ENCODE measurements at regions not wholly inside any gene's neighbourhood (a gene's known extent, or its start where the extent isn't known, plus 50 kb on each side); places are given as distances from the start of the nearest gene placed in this dataset.

GRCh38 chr5:23977997-23978396 is 470.6 kb downstream of the PRDM9 start:
- Mint-ChIP-seq H3K4me1 (no peaks in the 10 kb centered on the region), H3K4me3 (no peak overlapping the region), H3K27ac (no peak overlapping the region), H3K9me3 (peaks cover 35% of the 10 kb centered on the region), H3K27me3 (ENCODE audit: insufficient read depth) (no peaks in the 10 kb centered on the region), H3K36me3 (ENCODE audit: low read depth) (peaks cover 6% of the 10 kb centered on the region)
- TF ChIP-seq CTCF (conservative IDR thresholded peaks at IDR 0.05), result peak; percentile 76
- Histone ChIP-seq H3K9ac (ENCODE audit: extremely low read depth, low read length, poor library complexity, severe bottlenecking) (no peak overlapping the region), H3K36me3 (ENCODE audit: control insufficient read depth, insufficient read depth, low read length) (no peaks in the 10 kb centered on the region), H3K9me3 (ENCODE audit: control insufficient read depth, low read length) (peaks cover 46% of the 10 kb centered on the region), H3K27me3 (ENCODE audit: control insufficient read depth, insufficient read depth, low read length, poor library complexity, severe bottlenecking) (no peaks in the 10 kb centered on the region), H3K27ac (ENCODE audit: low read depth, low read length) (no peak overlapping the region), H3K4me1 (ENCODE audit: control insufficient read depth, insufficient read depth, low read length) (no peaks in the 10 kb centered on the region), H3K4me3 (ENCODE audit: low read length) (peak overlapping the region; percentile 57)
- DNase-seq, result peak; percentile 95
- 65 to 75% methylated on average over 2 to 4 of the region's 4 CpGs for WGBS, 2 experiments (ENCODE audit: insufficient coverage in 1 of 2, insufficient read length in 1 of 2)

DNA sequence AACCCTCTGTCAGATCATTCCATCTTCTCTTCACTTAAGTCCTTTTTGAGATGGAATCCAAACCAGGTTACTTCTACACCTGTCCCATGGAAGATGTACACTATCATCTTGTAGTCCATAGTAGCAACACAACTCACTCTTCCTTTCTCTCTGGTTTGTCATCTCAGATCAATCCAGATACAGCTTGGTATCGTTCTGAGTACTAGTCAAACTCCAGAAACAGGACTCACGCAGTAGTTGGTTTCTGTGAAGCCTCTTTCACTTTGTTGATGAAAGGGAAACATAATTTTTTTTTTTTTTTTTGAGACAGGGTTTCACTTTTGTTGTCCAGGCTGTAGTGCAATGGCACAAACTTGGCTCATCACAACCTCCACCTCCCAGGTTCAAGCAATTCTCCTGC is 484.0 kb downstream of the PRDM9 start:
- no peak overlapping the region for H3K4me3 Mint-ChIP-seq
- no peaks in the 10 kb centered on the region for H3K36me3 ChIP-seq (ENCODE audit: control insufficient read depth, insufficient read depth, low read length)
- no peak for TF ChIP-seq CTCF (conservative IDR thresholded peaks at IDR 0.05)
- peaks cover 8% of the 10 kb centered on the region for H3K9me3 ChIP-seq (ENCODE audit: control insufficient read depth, low read length)
- H3K27ac ChIP-seq (ENCODE audit: low read depth, low read length), result no peak overlapping the region
- no peak overlapping the region for H3K4me3 ChIP-seq (ENCODE audit: low read length)
- no peaks in the 10 kb centered on the region for H3K27me3 ChIP-seq (ENCODE audit: control insufficient read depth, insufficient read depth, low read length, poor library complexity, severe bottlenecking)
- H3K36me3 Mint-ChIP-seq (ENCODE audit: low read depth), result no peaks in the 10 kb centered on the region
- H3K4me1 Mint-ChIP-seq, result peaks cover 10% of the 10 kb centered on the region
- no peaks in the 10 kb centered on the region for H3K9me3 Mint-ChIP-seq
- no peak overlapping the region for H3K9ac ChIP-seq (ENCODE audit: extremely low read depth, low read length, poor library complexity, severe bottlenecking)
- H3K27me3 Mint-ChIP-seq (ENCODE audit: insufficient read depth), result no peaks in the 10 kb centered on the region
- no peak overlapping the region for H3K27ac Mint-ChIP-seq
- no peak for DNase-seq
- WGBS, 2 experiments (ENCODE audit: insufficient coverage in 1 of 2, insufficient read length in 1 of 2), result 92 to 100% methylated on average over 2 of the region's 2 CpGs
- H3K4me1 ChIP-seq (ENCODE audit: control insufficient read depth, insufficient read depth, low read length), result no peaks in the 10 kb centered on the region

DNA sequence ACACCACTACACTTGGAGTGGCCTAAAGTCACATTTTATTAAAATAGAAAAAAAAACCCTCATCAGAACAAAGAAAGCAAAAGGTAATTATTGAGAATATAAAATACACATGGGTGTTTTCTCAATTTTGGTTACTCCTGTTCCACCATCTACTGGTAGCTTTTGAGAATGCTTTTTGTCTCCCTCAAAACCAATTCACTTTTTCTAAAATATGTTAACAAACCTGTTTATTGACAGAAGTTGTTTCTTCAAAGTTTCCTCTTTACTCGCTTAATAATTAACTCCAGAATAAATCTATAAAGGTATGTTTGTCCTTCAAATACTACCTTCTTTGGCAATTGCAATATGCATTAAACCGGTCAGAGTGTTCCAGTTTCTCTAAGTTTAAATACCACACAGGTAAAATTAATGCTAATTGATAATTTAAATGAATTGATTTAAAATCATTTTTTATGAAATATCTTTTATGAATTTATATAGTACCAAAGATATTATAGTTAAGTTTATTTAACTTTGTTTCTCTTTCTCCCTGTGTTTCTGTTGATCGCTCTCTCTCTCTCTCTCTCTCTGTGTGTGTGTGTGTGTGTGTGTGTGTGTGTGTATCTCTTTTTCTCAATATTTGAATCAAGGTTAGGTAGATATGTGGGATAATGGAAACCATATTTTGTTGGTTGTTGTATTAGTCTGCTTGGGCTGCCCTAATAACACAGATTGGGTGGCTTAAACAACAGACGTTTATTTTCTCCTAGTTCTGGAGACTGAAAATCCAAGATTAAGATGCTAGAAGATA is 487.4 kb downstream of the PRDM9 start:
- H3K36me3 Mint-ChIP-seq (ENCODE audit: low read depth), result peaks cover 3% of the 10 kb centered on the region
- H3K4me1 Mint-ChIP-seq, result peaks cover 21% of the 10 kb centered on the region
- DNase-seq, result no peak
- Histone ChIP-seq H3K9me3 (ENCODE audit: control insufficient read depth, low read length) (peaks cover 17% of the 10 kb centered on the region), H3K9ac (ENCODE audit: extremely low read depth, low read length, poor library complexity, severe bottlenecking) (no peak overlapping the region), H3K4me1 (ENCODE audit: control insufficient read depth, insufficient read depth, low read length) (peaks cover 8% of the 10 kb centered on the region), H3K4me3 (ENCODE audit: low read length) (no peak overlapping the region), H3K27me3 (ENCODE audit: control insufficient read depth, insufficient read depth, low read length, poor library complexity, severe bottlenecking) (no peaks in the 10 kb centered on the region), H3K36me3 (ENCODE audit: control insufficient read depth, insufficient read depth, low read length) (peaks cover 1% of the 10 kb centered on the region), H3K27ac (ENCODE audit: low read depth, low read length) (no peak overlapping the region)
- H3K4me3 Mint-ChIP-seq, result no peak overlapping the region
- no peaks in the 10 kb centered on the region for H3K27me3 Mint-ChIP-seq (ENCODE audit: insufficient read depth)
- no peak overlapping the region for H3K27ac Mint-ChIP-seq
- peak; percentile 75 for TF ChIP-seq CTCF (conservative IDR thresholded peaks at IDR 0.05)
- WGBS, 2 experiments (ENCODE audit: insufficient coverage in 1 of 2, insufficient read length in 1 of 2), result 85 to 100% methylated on average over 2 to 3 of the region's 4 CpGs
- H3K9me3 Mint-ChIP-seq, result peaks cover 18% of the 10 kb centered on the region

All from endodermal cell (in vitro differentiated cells).